GM23338 (cell line): ENCODE measurements at regions not wholly inside any gene's neighbourhood (a gene's known extent, or its start where the extent isn't known, plus 50 kb on each side); places are given as distances from the start of the nearest gene placed in this dataset.

ENCODE experiments used
- ATAC-seq: fragments of 200-7000 bp; cut with Tn5 transposase; 3 replicates; pipeline ENCODE4 v1.9.1; 2020
- DNase-seq: peaks from one replicate; pipeline ENCODE4 v3.0.0-alpha.2; 2015; ENCODE audit warnings: low spot score
- H2AFZ ChIP-seq: fragments of 200-600 bp; sonication (generic); 2 replicates; pipeline ENCODE4 v1.8.0; 2016; ENCODE audit warnings: antibody characterized with exemption, mild to moderate bottlenecking, moderate library complexity
- H3F3A ChIP-seq: fragments of 200-600 bp; sonication (generic); replicated peaks from 2 replicates; pipeline ENCODE4 v1.8.0; 2017; ENCODE audit warnings: antibody characterized with exemption, mixed run types, low read depth
- H3K27ac ChIP-seq: fragments of 200-600 bp; sonication (generic); 2 replicates; pipeline ENCODE4 v1.6.1; 2016; ENCODE audit warnings: low read depth
- H3K27me3 ChIP-seq: fragments of 200-600 bp; sonication (generic); 2 replicates; pipeline ENCODE4 v1.8.0; 2016; ENCODE audit warnings: mild to moderate bottlenecking, mixed run types, moderate library complexity; ENCODE audit not compliant: insufficient read depth
- H3K36me3 ChIP-seq: fragments of 200-600 bp; sonication (generic); 2 replicates; pipeline ENCODE4 v1.8.0; 2016; ENCODE audit warnings: mild to moderate bottlenecking; ENCODE audit not compliant: insufficient read depth
- H3K4me1 ChIP-seq: fragments of 200-600 bp; sonication (generic); 2 replicates; pipeline ENCODE4 v1.8.0; 2016; ENCODE audit warnings: mild to moderate bottlenecking, moderate library complexity; ENCODE audit not compliant: insufficient read depth
- H3K4me2 ChIP-seq: fragments of 200-600 bp; sonication (generic); 2 replicates; pipeline ENCODE4 v1.7.1; 2017; ENCODE audit warnings: mixed run types
- H3K4me3 ChIP-seq: fragments of 200-600 bp; sonication (generic); 2 replicates; pipeline ENCODE4 v1.6.1; 2016; ENCODE audit warnings: mixed run types
- H3K79me2 ChIP-seq: fragments of 200-600 bp; sonication (generic); replicated peaks from 2 replicates; pipeline ENCODE4 v1.8.0; 2017; ENCODE audit warnings: mild to moderate bottlenecking; ENCODE audit not compliant: insufficient read depth
- H3K9me2 ChIP-seq: fragments of 200-600 bp; sonication (generic); 2 replicates; pipeline ENCODE4 v1.8.0; 2017; ENCODE audit not compliant: insufficient read depth
- H4K20me1 ChIP-seq: fragments of 200-600 bp; sonication (generic); replicated peaks from 2 replicates; pipeline ENCODE4 v1.8.0; 2017; ENCODE audit warnings: mild to moderate bottlenecking; ENCODE audit not compliant: insufficient read depth
- H3K27ac Mint-ChIP-seq: 2 replicates; pipeline ENCODE4 v1.8.0; 2020; ENCODE audit warnings: inconsistent platforms, mild to moderate bottlenecking, moderate library complexity, mixed read lengths
- H3K27me3 Mint-ChIP-seq: 3 replicates; pipeline ENCODE4 v1.8.0; 2022; ENCODE audit warnings: low read depth, mild to moderate bottlenecking, moderate library complexity, mixed read lengths, inconsistent platforms; ENCODE audit not compliant: insufficient read depth, poor library complexity
- H3K36me3 Mint-ChIP-seq: 3 replicates; pipeline ENCODE4 v1.8.0; 2021; ENCODE audit warnings: low read depth, mild to moderate bottlenecking, inconsistent platforms, moderate library complexity, mixed read lengths
- H3K4me1 Mint-ChIP-seq: 3 replicates; pipeline ENCODE4 v1.8.0; 2020; ENCODE audit warnings: mild to moderate bottlenecking, inconsistent platforms, mixed read lengths
- H3K4me3 Mint-ChIP-seq: 3 replicates; pipeline ENCODE4 v1.8.0; 2021; ENCODE audit warnings: moderate library complexity, mild to moderate bottlenecking, inconsistent platforms, mixed read lengths
- H3K9me3 Mint-ChIP-seq: 3 replicates; pipeline ENCODE4 v1.8.0; 2020; ENCODE audit warnings: moderate library complexity, mild to moderate bottlenecking, inconsistent platforms, mixed read lengths
- CREB1 ChIP-seq: fragments of 250-450 bp; sonication (Bioruptor Pico); IDR thresholded peaks from 2 replicates; pipeline ENCODE4 v1.5.0; 2020; ENCODE audit warnings: low read depth, mild to moderate bottlenecking, moderate library complexity
- EZH2 ChIP-seq: fragments of 200-600 bp; sonication (generic); IDR thresholded peaks from one replicate; pipeline ENCODE4 v1.8.0; 2017; ENCODE audit warnings: antibody characterized with exemption, mild to moderate bottlenecking, low read depth; ENCODE audit not compliant: unreplicated experiment
- EZH2phosphoT487 ChIP-seq: fragments of 200-600 bp; sonication (generic); IDR thresholded peaks from one replicate; pipeline ENCODE4 v1.8.1; 2018; ENCODE audit warnings: antibody characterized with exemption; ENCODE audit not compliant: unreplicated experiment
- JUNB ChIP-seq: IDR thresholded peaks from one replicate; pipeline ENCODE4 v1.6.1; 2016; ENCODE audit warnings: antibody characterized with exemption; ENCODE audit not compliant: unreplicated experiment
- NANOG ChIP-seq: IDR thresholded peaks from 2 replicates; pipeline ENCODE4 v1.6.1; 2016; ENCODE audit warnings: antibody characterized with exemption, borderline replicate concordance
- POLR2AphosphoS5 ChIP-seq: IDR thresholded peaks from 2 replicates; pipeline ENCODE4 v1.6.1; 2016; ENCODE audit warnings: antibody characterized with exemption, low read depth
- STAT1 ChIP-seq: IDR thresholded peaks from one replicate; pipeline ENCODE4 v1.6.1; 2016; ENCODE audit warnings: antibody characterized with exemption; ENCODE audit not compliant: unreplicated experiment
- ZNF114 ChIP-seq: fragments of 250-450 bp; sonication (Bioruptor Pico); IDR thresholded peaks from 2 replicates; pipeline ENCODE4 v1.5.0; 2020; ENCODE audit warnings: mild to moderate bottlenecking, moderate library complexity
- ZNF331 ChIP-seq: fragments of 250-450 bp; sonication (Bioruptor Pico); IDR thresholded peaks from 2 replicates; pipeline ENCODE4 v1.5.0; 2020; ENCODE audit warnings: low read depth, mild to moderate bottlenecking, moderate library complexity
- TF ChIP-seq, protein P1 (sequence below): IDR thresholded peaks from 2 replicates; pipeline ENCODE4 v1.6.1; 2016; ENCODE audit warnings: antibody characterized with exemption
- TF ChIP-seq, protein P2 (sequence below): IDR thresholded peaks from one replicate; pipeline ENCODE4 v1.6.1; 2018; ENCODE audit warnings: antibody characterized with exemption; ENCODE audit not compliant: unreplicated experiment
- TF ChIP-seq, protein P3 (sequence below): fragments of 250-450 bp; sonication (Bioruptor Pico); IDR thresholded peaks from 2 replicates; pipeline ENCODE4 v1.5.0; 2020; ENCODE audit warnings: mild to moderate bottlenecking, moderate library complexity
- TF ChIP-seq, protein P4 (sequence below), 2 experiments: fragments of 200-600 bp in 1 of 2; sonication (generic) in 1 of 2; conservative IDR thresholded peaks; 2 replicates each; pipeline versions ENCODE4 v1.5.1 to v1.6.1; 2016 to 2017; ENCODE audit warnings: antibody characterized with exemption in 2 of 2, low read depth in 2 of 2, mild to moderate bottlenecking in 2 of 2, moderate library complexity in 1 of 2

DNA sequence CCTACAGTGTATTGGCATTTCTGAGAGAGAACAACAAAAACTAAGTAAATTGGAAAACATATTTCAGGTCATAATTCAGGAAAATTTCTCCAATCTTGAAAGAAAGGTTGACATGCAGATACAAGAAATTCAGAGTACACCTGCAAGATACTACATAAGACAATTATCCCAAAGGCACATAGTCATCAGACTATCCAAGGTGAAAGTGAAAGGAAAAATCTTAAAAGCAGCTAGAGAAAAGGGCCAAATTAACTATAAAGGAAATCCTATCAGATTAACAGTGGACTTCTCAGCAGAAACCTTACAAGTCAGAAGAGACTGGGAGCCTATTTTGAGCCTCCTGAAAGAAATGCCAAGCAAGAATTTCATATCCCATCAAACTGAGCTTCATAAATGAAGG is 449.0 kb upstream of the MMADHC start:
- H2AFZ ChIP-seq, result no peak overlapping the region
- Mint-ChIP-seq H3K27ac (no peak overlapping the region), H3K27me3 (no peaks in the 10 kb centered on the region), H3K9me3 (no peaks in the 10 kb centered on the region), H3K36me3 (no peaks in the 10 kb centered on the region), H3K4me3 (no peak overlapping the region), H3K4me1 (peaks cover under 1% of the 10 kb centered on the region; the same call in 1 of the 3 replicates)
- no peak for ATAC-seq
- no peak for DNase-seq
- no peaks in the 10 kb centered on the region for H4K20me1 ChIP-seq
- H3F3A ChIP-seq, result no peaks in the 10 kb centered on the region
- no peaks in the 10 kb centered on the region for H3K79me2 ChIP-seq
- H3K9me2 ChIP-seq, result peaks cover 5% of the 10 kb centered on the region; the same call in 1 of the 2 replicates
- H3K27ac ChIP-seq, result no peak overlapping the region
- no peak overlapping the region for H3K4me3 ChIP-seq
- no peaks in the 10 kb centered on the region for H3K36me3 ChIP-seq
- no peak overlapping the region for H3K4me2 ChIP-seq
- no peaks in the 10 kb centered on the region for H3K27me3 ChIP-seq
- H3K4me1 ChIP-seq, result no peaks in the 10 kb centered on the region
- TF ChIP-seq, protein P1, sequence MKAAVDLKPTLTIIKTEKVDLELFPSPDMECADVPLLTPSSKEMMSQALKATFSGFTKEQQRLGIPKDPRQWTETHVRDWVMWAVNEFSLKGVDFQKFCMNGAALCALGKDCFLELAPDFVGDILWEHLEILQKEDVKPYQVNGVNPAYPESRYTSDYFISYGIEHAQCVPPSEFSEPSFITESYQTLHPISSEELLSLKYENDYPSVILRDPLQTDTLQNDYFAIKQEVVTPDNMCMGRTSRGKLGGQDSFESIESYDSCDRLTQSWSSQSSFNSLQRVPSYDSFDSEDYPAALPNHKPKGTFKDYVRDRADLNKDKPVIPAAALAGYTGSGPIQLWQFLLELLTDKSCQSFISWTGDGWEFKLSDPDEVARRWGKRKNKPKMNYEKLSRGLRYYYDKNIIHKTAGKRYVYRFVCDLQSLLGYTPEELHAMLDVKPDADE, result no peak
- TF ChIP-seq, protein P2, sequence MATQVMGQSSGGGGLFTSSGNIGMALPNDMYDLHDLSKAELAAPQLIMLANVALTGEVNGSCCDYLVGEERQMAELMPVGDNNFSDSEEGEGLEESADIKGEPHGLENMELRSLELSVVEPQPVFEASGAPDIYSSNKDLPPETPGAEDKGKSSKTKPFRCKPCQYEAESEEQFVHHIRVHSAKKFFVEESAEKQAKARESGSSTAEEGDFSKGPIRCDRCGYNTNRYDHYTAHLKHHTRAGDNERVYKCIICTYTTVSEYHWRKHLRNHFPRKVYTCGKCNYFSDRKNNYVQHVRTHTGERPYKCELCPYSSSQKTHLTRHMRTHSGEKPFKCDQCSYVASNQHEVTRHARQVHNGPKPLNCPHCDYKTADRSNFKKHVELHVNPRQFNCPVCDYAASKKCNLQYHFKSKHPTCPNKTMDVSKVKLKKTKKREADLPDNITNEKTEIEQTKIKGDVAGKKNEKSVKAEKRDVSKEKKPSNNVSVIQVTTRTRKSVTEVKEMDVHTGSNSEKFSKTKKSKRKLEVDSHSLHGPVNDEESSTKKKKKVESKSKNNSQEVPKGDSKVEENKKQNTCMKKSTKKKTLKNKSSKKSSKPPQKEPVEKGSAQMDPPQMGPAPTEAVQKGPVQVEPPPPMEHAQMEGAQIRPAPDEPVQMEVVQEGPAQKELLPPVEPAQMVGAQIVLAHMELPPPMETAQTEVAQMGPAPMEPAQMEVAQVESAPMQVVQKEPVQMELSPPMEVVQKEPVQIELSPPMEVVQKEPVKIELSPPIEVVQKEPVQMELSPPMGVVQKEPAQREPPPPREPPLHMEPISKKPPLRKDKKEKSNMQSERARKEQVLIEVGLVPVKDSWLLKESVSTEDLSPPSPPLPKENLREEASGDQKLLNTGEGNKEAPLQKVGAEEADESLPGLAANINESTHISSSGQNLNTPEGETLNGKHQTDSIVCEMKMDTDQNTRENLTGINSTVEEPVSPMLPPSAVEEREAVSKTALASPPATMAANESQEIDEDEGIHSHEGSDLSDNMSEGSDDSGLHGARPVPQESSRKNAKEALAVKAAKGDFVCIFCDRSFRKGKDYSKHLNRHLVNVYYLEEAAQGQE, result no peak
- TF ChIP-seq EZH2, result no peak
- TF ChIP-seq, protein P3, sequence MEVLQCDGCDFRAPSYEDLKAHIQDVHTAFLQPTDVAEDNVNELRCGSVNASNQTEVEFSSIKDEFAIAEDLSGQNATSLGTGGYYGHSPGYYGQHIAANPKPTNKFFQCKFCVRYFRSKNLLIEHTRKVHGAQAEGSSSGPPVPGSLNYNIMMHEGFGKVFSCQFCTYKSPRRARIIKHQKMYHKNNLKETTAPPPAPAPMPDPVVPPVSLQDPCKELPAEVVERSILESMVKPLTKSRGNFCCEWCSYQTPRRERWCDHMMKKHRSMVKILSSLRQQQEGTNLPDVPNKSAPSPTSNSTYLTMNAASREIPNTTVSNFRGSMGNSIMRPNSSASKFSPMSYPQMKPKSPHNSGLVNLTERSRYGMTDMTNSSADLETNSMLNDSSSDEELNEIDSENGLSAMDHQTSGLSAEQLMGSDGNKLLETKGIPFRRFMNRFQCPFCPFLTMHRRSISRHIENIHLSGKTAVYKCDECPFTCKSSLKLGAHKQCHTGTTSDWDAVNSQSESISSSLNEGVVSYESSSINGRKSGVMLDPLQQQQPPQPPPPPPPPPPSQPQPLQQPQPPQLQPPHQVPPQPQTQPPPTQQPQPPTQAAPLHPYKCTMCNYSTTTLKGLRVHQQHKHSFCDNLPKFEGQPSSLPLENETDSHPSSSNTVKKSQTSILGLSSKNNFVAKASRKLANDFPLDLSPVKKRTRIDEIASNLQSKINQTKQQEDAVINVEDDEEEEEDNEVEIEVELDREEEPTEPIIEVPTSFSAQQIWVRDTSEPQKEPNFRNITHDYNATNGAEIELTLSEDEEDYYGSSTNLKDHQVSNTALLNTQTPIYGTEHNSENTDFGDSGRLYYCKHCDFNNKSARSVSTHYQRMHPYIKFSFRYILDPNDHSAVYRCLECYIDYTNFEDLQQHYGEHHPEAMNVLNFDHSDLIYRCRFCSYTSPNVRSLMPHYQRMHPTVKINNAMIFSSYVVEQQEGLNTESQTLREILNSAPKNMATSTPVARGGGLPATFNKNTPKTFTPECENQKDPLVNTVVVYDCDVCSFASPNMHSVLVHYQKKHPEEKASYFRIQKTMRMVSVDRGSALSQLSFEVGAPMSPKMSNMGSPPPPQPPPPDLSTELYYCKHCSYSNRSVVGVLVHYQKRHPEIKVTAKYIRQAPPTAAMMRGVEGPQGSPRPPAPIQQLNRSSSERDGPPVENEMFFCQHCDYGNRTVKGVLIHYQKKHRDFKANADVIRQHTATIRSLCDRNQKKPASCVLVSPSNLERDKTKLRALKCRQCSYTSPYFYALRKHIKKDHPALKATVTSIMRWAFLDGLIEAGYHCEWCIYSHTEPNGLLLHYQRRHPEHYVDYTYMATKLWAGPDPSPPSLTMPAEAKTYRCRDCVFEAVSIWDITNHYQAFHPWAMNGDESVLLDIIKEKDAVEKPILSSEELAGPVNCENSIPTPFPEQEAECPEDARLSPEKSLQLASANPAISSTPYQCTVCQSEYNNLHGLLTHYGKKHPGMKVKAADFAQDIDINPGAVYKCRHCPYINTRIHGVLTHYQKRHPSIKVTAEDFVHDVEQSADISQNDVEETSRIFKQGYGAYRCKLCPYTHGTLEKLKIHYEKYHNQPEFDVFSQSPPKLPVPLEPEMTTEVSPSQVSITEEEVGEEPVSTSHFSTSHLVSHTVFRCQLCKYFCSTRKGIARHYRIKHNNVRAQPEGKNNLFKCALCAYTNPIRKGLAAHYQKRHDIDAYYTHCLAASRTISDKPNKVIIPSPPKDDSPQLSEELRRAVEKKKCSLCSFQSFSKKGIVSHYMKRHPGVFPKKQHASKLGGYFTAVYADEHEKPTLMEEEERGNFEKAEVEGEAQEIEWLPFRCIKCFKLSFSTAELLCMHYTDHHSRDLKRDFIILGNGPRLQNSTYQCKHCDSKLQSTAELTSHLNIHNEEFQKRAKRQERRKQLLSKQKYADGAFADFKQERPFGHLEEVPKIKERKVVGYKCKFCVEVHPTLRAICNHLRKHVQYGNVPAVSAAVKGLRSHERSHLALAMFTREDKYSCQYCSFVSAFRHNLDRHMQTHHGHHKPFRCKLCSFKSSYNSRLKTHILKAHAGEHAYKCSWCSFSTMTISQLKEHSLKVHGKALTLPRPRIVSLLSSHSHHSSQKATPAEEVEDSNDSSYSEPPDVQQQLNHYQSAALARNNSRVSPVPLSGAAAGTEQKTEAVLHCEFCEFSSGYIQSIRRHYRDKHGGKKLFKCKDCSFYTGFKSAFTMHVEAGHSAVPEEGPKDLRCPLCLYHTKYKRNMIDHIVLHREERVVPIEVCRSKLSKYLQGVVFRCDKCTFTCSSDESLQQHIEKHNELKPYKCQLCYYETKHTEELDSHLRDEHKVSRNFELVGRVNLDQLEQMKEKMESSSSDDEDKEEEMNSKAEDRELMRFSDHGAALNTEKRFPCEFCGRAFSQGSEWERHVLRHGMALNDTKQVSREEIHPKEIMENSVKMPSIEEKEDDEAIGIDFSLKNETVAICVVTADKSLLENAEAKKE, result no peak
- TF ChIP-seq ZNF331 (CRISPR knock-in tag), result no peak
- no peak for TF ChIP-seq CREB1 (CRISPR knock-in tag)
- TF ChIP-seq STAT1, result no peak
- TF ChIP-seq JUNB, result no peak
- TF ChIP-seq POLR2AphosphoS5, result no peak
- TF ChIP-seq, protein P4, sequence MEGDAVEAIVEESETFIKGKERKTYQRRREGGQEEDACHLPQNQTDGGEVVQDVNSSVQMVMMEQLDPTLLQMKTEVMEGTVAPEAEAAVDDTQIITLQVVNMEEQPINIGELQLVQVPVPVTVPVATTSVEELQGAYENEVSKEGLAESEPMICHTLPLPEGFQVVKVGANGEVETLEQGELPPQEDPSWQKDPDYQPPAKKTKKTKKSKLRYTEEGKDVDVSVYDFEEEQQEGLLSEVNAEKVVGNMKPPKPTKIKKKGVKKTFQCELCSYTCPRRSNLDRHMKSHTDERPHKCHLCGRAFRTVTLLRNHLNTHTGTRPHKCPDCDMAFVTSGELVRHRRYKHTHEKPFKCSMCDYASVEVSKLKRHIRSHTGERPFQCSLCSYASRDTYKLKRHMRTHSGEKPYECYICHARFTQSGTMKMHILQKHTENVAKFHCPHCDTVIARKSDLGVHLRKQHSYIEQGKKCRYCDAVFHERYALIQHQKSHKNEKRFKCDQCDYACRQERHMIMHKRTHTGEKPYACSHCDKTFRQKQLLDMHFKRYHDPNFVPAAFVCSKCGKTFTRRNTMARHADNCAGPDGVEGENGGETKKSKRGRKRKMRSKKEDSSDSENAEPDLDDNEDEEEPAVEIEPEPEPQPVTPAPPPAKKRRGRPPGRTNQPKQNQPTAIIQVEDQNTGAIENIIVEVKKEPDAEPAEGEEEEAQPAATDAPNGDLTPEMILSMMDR (conservative IDR thresholded peaks at IDR 0.05; ENCODE audit: low read depth in 2 of 2), result no peak
- no peak for TF ChIP-seq ZNF114
- TF ChIP-seq EZH2phosphoT487, result no peak
- no peak for TF ChIP-seq NANOG
